RCC 7860 (cell line): ENCODE measurements at regions not wholly inside any gene's neighbourhood (a gene's known extent, or its start where the extent isn't known, plus 50 kb on each side); places are given as distances from the start of the nearest gene placed in this dataset.
"Not testable (repeated sequence)": the region's sequence is repeated elsewhere in the genome, so short reads cannot be mapped to it uniquely, and the experiment has no call there.

Experiments
- DNase-seq: peaks from one replicate; pipeline ENCODE4 v3.0.0-alpha.2; 2015; ENCODE audit warnings: low spot score
- FAIRE-seq: peaks from 2 replicates; lab custom pipeline; 2012; peaks lifted over from hg19 to GRCh38; lab: Jason Lieb, UNC

DNA sequence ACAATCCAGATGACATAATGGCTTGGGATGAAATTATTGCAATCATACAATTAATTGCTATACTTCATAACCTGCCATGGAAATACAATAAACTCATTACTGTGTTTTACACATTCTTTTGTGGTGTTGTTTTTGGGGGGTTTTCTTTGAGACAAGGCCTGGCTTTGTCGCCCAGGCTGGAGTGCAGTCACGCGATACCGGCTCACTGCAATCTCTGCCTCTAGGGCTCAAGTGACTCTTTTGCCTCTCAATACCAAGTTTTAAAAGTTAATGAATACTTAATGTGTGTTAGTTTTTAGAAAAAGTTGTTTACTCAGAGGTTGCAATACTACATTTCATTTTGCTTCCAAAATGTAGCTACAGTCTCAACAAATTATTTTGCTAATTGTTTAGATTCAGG lies 598.4 kb downstream of the CHSY3 start:
- FAIRE-seq = no peak
- DNase-seq = no peak

DNA sequence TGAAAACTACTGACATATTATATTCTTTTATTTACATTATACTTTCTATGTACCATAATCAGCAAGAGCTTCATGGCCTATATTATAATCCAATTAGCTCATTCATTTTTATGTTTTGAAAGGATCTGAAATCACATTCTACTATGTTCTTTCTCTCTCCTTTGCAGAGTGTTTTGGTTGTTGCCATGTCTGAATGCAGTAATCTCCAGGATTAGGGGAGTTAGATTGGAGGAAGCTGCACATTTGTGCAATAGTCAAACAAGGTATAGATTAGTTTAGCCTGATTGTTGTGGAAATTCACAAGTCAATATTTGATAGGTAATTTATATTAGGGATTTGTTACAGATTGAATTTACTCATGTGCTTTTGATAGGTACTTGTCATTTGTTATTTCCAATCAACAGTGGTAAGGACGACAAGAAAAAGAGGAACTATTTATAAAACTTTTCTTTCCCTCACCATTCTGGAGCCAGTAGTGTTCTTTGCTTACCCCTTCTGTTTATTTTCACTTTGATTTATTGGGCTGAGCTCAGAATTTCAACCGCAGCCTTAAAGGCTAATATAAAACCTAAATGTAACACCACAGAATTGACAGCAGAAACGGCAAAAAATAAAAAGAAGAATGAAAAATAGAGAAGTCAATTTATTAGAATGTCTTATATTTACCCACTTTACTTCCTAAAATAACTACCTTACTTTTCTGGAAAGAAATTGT lies 597.0 kb downstream of the CHSY3 start:
- FAIRE-seq (no peak), DNase-seq (no peak)

DNA sequence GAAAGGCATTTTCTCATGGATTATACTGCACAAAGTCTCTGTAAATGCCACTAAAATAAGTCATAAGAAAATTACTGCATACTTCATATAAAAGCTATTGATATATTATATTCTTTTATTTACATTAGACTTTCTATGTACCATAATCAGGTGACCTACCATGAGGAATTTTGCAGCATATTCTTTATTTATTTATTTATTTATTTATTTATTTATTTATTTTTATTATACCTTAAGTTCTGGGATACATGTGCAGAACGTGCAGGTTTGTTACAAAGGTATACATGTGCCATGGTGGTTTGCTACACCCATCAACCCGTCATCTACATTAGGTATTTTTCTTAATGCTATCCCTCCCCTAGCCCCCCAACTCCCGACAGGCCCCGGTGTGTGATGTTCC lies 596.2 kb downstream of the CHSY3 start:
- not testable (repeated sequence) for DNase-seq, FAIRE-seq

DNA sequence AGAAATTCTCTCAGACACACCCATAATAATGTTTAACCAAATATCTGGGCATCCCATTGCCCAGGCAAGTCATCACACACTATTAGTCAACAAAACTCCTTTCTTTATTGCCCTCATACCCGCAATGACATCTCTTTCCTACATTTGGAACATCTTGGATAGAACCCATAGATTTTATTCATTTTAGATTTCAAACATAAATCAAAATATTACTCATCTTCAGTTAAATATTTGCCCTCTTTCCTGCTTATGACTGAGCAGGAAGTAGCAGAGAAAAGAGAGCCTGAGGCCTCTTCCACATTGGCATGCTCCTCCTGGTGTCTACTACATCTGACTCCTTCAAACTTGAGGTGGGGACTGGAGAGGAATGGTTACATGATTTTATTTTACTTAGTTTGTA lies 592.0 kb downstream of the CHSY3 start:
- DNase-seq = peak; percentile 17
- peak; percentile 30 for FAIRE-seq

DNA sequence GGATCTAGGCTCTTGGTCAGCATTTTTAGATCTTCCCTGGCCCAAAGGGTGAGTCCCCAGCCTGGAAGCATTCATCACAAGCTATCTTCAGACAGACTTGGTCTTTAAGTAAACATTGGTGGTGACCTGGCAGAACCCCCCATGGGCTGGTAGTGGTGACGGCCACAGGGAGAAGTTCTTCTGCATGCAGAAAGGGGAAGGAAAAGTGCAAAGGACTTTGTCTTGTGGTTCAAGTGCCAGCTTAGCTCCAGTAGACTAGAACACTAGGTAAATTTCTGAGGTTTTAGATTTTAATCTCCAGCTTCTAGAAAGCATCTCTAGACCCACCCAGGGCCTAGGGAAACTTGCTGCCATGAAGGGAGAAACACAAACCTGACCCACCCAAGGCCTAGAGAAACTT lies 584.0 kb downstream of the CHSY3 start:
- FAIRE-seq = no peak

DNA sequence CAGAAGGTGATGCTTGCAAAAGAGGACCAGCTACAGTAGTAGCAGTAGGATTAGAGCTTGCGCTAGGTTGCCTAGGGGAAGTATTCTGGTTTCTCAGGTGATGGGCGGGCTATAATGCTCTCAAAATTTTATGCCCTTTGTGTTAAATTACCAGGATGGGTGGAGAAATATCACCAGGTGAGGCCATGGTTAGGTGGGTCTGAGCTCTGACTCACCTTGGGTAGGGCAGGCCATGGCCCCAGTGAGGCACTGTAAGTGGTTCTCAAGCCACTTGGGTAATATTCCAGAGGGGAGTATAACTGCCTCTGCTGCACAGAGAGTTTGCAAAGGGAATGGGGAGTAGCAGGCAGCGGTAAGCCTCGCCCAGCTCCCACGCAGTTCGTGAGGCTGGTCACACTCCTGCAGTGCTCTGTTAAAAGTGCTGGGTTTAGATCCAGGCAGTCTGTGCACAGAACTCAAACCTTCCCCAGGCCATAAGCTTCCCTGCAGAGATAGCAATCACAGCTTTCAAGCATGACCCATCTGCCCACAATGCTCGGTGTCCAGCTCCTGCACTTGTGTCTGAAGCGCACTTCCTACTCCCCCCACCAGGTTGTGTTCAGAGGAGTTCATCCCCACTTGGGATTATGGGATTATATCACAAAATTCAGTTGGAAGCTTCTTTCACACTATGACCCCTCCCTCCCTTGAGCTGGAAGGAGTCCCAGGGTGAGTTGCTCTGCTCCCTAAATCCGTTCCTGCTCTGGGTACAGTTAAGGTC lies 575.0 kb downstream of the CHSY3 start:
- no peak for DNase-seq
- no peak for FAIRE-seq

More for the DNA sequence above, 584.0 kb downstream of the CHSY3 start:
- no peak for DNase-seq

DNA sequence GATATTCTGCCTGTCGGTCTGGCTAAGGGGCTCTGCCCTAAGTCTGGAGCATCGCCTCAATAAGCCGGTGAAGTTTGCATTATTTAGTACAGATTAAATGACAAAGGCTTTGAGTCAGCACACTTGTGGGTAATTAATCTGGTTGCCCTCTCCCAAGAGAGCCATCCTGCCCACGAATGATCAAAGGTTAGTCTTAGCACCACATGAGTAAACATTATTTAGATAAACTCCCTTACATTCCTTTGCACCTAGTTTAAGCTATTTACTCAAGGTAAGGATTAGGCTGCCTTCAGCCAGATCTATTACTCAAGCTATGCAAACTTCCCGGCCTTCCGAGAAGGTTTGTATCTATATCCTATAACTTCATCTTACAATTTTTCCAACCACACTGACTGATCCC lies 572.1 kb downstream of the CHSY3 start:
- DNase-seq = no peak

DNA sequence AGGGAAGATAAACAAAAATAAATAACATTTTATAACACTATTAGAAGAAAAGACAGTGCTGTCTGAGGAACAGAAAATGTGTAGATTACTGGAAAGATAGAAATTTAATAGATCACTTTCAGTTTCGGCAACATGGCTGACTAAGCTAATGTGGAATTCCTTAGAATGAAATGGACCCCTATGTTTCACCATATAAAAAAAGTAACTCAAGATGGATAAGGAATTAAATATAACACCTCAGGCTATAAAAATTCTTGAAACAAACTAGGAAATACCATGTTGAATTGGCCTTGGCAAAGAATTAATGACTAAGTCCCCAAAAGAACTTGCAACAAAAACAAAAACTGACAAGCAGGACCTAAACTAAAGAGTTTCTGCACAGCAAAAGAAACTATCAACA lies 558.3 kb downstream of the CHSY3 start:
- FAIRE-seq = no peak

More for the DNA sequence above, 572.1 kb downstream of the CHSY3 start:
- FAIRE-seq = no peak

DNA sequence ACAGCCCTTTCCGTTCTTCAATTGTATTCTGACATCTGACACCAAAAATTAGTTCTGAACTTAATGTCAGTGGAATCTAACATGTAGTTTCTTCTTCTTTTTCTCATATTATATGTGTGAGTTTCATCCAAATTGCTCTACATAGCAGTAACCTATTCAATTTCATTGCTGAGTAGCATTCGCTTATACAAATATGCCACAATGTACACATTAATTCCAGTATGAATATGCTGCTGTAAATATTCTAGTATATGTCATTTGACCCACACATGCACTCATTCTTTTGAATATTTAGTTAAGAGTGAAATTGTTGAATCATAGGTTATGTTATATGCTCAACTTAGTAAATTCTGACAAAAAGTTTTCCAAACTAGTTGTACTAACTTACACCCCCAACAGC lies 550.9 kb downstream of the CHSY3 start:
- no peak for FAIRE-seq

More for the DNA sequence above, 558.3 kb downstream of the CHSY3 start:
- DNase-seq = no peak

DNA sequence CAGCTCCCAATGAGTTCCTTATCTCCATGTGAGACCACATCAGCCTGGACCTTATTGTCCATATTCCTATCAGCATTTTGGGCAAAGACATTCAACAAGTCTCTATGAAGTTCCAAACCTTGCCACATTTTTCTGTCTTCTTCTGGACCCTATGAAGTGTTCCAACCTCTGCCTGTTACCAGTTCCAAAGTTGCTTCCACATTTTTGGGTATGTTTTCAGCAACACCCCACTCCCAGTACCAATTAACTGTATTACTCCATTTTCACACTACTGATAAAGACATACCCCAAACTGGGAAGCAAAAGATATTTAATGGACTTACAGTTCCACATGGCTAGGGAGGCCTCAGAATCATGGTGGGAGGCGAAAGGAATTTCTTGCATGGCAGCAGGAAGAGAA lies 548.5 kb downstream of the CHSY3 start:
- DNase-seq = no peak
- FAIRE-seq = no peak

More for the DNA sequence above, 550.9 kb downstream of the CHSY3 start:
- no peak for DNase-seq

DNA sequence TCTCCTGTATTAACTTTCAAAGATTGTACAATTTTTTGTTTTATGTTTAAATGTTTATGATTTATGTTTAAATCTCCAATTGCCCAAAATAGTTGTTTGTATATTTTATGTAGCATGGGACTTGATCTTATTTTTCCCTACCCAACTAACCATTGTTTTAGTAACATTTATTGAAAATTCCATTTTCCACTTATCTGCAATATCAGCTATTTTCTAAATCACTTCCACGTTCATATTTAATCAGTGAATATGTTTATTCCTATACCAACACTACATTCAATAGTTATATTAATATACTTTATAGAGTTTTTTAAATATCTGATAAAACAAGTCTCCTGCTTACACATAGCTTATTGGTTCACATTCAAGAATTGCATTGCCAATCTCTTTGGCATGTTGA lies 532.2 kb downstream of the CHSY3 start:
- no peak for FAIRE-seq

DNA sequence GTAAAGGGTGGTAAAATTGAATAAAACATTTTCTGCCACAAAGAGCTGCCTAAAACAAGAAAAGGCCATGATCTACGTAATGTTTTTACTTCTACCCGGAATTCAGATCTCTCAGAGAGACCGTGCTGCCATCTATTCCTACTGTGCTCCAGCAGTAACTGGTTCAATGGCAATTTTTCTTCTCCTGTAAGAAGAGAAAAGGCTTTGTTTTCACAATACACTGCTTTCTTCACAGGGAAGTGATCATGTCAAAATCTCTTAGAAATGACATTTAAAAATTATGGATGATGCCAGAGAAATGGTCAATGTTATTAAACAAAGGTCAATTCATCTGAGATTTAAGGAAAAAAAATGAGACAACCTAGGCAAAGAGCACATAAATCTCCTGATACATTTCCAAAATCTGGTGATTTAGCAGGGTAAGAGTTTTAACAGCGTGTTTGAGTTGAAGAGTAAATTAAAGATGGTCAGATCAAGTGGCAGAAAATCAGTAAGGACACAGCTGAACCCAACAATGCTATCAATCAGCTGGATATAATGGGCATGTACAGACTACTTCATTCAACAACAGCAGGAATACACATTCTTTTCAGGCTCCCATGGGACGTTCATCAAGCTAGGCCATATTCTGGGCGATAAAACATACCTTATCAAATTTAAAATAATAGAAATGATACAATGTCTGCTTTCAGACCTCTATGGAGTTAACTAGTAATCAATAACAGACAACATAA lies 523.1 kb downstream of the CHSY3 start:
- DNase-seq = no peak
- no peak for FAIRE-seq

More for the DNA sequence above, 532.2 kb downstream of the CHSY3 start:
- DNase-seq = no peak

DNA sequence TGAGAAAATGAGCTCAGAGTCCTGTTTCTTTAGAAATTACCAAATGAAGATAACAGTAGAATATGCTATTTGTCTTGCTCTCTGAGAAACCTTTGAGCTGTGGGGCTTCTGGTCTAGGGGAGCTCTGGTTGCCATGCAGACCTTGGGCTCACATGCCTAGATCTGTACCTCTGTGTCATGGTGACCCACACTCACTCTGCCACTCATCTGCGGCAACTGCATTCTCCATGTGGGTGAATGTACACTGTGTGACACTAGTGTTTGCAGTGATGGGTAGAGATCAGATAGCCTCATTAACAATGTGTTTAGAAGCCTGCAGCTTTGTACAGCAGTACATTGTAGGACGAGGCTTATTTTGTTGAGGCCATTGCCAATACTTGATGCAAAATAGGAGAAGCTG lies 521.2 kb downstream of the CHSY3 start:
- DNase-seq (no peak), FAIRE-seq (no peak)

DNA sequence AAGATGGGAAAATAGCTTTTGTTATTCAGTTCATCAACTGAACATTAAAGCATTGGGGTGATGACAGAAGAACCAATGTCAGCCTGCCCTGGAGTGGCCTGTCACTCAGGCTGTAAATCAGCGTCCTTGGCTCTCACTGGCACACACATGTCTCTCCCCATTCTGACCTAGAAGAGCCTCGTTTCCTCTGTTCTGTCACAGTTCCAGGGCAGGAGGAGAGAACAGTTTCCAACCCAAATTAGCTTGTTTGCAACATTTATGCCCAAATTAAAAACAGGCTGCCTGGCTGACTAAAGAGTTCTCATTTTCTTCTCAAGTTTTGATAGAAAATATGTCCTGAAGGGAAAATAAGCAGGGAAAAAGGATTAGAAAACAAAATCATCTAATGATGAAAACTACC lies 520.1 kb downstream of the CHSY3 start:
- no peak for DNase-seq
- no peak for FAIRE-seq

DNA sequence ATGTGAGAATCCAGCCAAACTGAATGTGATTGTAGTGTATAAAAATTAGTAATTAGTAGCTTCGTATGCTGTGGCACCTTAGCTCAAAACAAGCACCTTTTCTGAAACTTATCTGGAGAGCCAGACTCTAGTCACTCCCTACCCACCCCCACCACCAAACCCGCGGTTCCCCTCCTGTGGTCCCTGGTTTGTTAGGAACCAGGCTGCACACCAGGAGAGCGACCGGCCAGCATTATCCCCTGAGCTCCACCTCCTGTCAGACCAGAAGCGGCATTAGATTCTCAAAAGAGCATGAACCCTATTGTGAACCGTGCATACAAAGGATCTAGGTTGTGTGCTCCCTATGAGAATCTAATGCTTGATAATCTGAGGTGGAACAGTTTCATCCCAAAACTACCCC lies 498.6 kb downstream of the CHSY3 start:
- FAIRE-seq = no peak
- no peak for DNase-seq

DNA sequence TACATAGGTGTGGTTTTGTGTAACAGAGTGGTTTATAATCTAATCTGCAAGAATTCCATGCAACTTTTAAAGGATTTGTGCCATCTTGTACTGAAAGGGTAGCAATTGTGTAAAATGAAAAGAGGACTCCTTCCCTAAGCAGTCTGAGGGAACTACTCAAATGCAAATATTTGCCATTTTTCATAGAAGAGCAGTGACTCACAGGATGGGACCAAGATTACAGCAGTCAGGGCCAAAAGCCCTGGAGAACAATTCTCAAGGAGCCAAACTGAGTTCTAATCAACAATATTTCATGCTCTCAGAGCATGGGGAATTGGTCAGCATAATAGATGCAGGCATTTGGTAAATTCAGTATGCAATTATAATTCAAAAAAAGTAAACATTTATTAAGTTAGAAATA lies 495.8 kb downstream of the CHSY3 start:
- FAIRE-seq (no peak), DNase-seq (no peak)

DNA sequence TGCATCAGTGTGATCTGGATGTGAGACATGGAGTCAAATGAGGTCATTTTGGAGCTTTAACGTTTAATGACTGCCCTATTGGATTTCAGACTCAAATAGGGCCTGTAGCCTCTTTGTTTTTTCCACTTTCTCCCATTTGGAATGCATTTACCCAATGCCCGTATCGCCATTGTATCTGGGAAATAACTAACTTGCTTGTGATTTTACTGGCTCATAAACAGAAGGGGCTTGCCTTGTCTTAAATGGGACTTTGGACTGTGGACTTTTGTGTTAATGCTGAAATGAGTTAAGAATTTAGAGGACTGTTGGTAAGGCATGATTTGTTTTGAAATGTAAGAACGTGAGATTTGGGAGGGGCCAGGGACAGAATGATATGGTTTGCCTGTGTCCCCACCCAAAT lies 494.6 kb downstream of the CHSY3 start:
- DNase-seq (no peak), FAIRE-seq (no peak)

DNA sequence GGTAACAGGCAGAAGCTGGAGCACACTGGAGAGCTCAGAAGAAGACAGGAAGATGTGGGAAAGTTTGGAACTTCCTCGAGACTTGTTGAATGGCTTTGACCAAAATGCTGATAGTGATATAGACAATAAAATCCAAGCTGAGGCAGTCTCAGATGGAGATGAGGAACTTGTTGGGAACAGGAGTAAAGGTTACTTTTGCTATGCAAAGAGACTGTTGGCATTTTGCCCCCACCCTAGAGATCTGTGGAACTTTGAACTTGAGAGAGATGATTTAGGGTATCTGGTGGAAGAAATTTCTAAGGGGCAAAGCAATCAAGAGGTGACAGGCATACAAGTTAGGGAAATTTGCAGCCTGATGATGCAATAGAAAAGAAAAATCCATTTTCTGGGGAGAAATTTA lies 493.5 kb downstream of the CHSY3 start:
- FAIRE-seq = not testable (repeated sequence)

DNA sequence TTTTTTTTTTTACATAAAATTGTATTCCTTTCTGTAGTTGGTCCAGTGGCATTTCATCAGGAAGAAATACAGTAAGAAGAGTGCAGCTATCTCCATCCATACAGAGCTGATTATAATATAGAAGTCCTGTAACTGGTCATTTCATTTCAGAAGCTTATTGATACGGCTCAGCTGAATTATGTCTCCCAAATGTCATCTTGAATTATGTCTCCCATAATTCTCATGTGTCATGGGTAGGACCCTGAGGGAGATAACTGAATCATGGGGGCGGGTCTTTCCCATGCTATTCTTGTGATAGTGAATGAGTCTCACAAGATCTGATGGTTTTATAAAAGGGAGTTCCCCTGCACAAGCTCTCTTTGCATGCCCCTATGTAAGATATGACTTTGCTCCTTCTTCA lies 492.9 kb downstream of the CHSY3 start:
- DNase-seq (no peak), FAIRE-seq (no peak)

More for the DNA sequence above, 493.5 kb downstream of the CHSY3 start:
- DNase-seq = not testable (repeated sequence)

DNA sequence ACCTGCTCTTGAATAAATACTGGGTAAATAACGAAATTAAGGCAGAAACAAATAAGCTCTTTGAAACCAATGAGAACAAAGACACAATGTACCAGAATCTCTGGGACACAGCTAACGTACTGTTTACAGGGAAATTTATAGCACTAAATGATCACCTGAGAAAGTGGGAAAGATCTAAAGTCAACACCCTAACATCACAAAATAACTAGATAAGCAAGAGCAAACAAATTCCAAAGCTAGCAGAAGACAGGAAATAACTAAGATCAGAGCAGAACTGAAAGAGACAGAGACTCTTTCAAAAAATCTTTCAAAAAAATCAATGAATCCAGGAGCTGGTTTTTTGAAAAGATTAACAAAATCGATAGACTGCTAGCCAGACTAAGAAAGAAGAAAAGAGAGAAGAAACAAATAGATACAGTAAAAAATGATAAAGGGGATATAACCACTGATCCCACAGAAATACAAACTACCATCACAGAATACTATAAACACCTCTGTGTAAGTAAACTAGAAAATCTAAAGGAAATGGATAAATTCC lies 487.5 kb downstream of the CHSY3 start:
- DNase-seq = not testable (repeated sequence)

DNA sequence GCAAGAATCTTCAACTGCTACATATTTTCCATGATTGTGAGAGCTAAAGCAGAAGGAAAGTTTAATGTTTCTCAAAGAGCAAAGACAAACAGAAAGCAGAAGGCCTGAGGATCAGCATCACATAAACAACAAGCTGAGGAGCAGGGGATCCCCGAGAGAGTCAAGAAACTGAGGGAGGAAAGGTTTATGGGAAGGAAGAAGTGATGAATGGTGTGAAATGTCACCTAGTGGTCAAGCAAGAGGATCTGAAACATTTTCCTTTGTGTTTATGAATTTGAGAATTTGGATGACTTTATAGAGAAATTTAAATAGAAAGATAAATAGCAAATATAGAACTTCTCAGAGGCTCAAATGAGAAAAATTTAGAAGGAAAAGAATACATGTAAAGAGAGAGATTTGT lies 481.9 kb downstream of the CHSY3 start:
- FAIRE-seq = no peak
- no peak for DNase-seq

More for the DNA sequence above, 487.5 kb downstream of the CHSY3 start:
- FAIRE-seq = not testable (repeated sequence)
